C4-2B (cell line): ENCODE measurements at regions not wholly inside any gene's neighbourhood (a gene's known extent, or its start where the extent isn't known, plus 50 kb on each side); places are given as distances from the start of the nearest gene placed in this dataset.

Experiments
- H3K27ac ChIP-seq: fragments of 450-650 bp; 2 replicates; pipeline ENCODE4 v1.5.1; 2017
- ZFX ChIP-seq: fragments of 450-650 bp; IDR thresholded peaks from 2 replicates; pipeline ENCODE4 v1.6.1; 2017
- TF ChIP-seq, protein P1 (sequence below): fragments of 450-650 bp; conservative IDR thresholded peaks from 2 replicates; pipeline ENCODE4 v1.5.1; 2017; ENCODE audit warnings: mild to moderate bottlenecking

DNA sequence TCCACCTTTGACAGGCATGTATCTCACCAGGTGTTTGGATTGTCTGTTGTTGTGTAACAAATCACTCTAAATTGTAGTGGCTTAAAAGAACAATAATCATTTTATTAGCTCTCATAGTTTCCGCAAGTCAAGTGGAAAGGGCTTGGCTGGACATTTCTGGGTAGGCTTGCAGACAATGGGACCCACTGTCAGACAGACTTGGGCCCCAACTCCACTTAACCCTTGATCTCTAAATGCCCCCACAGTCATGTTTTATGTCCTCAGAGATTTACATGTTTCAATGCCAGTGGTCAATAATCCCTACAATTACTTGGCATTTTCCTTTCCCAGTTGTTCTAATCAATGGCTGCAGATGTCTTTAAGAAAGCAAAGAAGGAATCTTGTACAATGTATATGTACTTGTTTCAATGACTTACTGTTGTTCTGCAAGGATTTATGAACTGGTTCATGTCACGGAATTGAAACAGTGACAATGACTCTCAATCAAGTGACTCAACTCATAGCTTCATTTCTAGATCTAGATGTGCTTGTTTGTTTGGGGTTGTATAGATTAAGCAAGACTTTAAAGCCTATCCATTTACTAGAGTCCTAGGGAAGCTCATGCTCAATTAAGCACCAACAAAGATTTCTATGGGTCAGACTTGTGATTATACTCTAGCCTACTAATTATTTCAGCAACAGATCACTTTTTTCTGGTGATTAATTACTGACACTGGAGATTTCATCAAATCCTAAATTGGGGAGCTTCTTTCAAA lies 510.1 kb upstream of the NBEA start:
- TF ChIP-seq, protein P1, sequence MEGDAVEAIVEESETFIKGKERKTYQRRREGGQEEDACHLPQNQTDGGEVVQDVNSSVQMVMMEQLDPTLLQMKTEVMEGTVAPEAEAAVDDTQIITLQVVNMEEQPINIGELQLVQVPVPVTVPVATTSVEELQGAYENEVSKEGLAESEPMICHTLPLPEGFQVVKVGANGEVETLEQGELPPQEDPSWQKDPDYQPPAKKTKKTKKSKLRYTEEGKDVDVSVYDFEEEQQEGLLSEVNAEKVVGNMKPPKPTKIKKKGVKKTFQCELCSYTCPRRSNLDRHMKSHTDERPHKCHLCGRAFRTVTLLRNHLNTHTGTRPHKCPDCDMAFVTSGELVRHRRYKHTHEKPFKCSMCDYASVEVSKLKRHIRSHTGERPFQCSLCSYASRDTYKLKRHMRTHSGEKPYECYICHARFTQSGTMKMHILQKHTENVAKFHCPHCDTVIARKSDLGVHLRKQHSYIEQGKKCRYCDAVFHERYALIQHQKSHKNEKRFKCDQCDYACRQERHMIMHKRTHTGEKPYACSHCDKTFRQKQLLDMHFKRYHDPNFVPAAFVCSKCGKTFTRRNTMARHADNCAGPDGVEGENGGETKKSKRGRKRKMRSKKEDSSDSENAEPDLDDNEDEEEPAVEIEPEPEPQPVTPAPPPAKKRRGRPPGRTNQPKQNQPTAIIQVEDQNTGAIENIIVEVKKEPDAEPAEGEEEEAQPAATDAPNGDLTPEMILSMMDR, result no peak
- no peak for TF ChIP-seq ZFX
- H3K27ac ChIP-seq, result no peak overlapping the region

DNA sequence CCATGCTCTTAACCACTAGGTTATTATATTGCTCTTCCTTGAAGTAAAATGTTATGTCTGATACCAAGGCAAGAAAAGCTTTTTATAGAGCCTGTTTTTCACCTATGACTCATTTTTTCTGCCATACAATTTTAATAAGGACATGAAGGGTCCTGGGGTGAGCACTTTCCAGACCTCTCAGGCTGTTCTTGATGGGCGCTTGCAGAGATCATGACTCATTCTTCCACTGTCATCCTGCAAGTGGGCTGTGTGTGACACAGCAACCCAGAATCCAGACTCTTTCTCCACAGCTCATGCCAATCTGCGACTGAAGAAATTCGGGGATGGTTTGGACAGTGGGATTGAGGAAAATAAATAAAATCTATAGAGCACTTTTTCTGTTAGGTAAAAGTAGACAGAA lies 506.7 kb upstream of the NBEA start:
- TF ChIP-seq, protein P1, result no peak
- no peak for TF ChIP-seq ZFX
- H3K27ac ChIP-seq, result no peak overlapping the region

DNA sequence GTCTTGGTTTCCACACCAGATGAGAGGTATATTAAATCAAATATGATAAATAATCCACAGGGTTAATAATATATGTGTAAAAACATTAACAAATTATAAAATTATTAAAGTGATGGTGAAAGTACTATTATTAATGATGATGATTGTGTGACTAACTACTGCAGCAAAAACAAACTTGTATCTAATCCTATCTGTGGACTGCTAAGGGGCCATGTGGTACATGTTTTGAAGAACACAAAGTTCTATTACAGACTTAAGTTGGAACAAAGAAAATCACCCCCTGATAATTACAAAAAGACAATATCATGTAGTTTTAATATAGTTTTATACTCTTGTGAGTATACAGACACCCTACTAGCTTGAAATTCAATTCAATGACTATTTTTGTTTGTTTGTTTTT lies 504.2 kb upstream of the NBEA start:
- no peak for TF ChIP-seq ZFX
- TF ChIP-seq, protein P1, result no peak
- H3K27ac ChIP-seq, result no peak overlapping the region

DNA sequence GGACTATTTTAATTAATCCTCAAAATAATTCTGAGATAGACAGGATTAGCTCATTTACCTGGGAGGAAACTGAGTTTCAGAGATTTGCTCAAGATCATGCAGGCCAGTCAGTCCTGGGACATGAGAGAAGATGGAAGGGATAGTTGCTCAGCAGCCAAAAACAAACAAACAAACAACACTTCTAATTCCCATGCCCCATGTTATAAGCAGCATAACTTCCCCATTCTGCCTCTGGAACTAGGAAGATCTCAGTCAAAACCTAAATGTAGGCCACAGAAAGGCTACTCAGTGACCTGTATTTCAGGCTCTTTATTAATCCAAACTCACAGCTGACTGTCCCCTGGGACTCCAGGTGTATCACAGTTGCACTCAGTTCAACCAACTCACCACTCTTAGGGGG lies 489.2 kb upstream of the NBEA start:
- H3K27ac ChIP-seq, result no peak overlapping the region
- TF ChIP-seq, protein P1, result no peak
- no peak for TF ChIP-seq ZFX

DNA sequence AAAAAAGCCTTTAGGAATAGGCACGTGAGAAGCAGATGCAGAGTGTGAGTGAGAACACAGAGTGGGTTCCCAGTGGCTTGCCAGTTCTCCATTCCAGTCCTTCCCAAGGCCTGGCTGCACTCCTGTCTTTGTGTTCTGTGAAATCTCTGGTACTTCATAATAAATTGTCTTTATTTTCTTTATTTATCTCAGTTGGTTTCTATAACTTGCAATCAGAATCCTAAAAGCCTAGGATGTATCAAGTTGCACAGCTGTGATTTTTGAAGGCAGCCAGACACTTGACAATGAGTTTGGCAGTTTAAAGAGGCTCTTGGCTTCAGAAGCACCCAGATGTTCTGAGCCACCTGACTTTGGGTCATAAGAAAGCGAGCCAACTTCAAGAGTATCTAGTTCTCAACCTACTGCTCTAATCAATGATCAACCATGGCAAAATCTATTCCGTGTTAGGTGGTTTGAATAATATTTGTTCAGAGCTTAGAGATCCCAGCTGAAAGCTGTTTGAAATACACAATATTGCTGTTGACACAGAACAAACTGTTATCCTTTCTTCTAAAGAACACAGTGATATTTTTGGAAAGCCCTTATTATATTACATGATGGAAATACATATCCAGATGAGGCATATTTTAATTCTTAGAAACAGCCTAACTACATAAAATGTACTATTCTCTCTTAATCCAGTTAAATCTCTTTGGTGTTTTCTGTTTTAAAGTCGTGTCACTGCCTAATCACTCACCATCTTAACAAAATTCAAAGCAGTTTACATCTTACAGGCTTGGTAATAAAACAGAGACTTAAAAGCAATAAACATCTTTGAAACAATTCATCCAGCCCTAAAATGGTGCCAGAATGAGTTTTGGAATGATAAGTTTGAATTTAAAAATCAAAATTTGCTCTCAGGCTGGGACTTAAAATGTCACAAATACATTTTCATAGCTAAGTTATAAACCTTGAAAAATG lies 483.0 kb upstream of the NBEA start:
- TF ChIP-seq ZFX, result no peak
- TF ChIP-seq, protein P1, result no peak
- no peak overlapping the region for H3K27ac ChIP-seq

DNA sequence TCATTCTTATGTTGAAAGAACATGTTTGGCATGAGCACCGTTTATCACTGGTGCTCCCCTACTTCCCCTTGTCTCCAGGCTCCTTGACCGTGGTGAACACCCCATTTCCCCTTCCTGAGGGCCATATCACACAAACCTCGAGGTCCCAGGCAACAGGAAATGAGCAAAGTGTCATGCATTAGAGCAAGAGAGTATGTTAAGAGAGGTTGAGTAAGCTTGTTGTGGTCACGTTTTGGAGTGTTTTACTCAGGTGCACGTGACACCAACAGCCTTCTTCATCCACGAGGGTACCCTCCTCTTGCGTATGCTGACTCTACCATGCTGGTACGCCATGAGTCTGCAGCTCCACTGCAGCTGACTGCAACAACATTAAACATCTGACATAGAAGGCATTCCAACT lies 482.2 kb upstream of the NBEA start:
- no peak overlapping the region for H3K27ac ChIP-seq
- TF ChIP-seq, protein P1, result no peak
- no peak for TF ChIP-seq ZFX

DNA sequence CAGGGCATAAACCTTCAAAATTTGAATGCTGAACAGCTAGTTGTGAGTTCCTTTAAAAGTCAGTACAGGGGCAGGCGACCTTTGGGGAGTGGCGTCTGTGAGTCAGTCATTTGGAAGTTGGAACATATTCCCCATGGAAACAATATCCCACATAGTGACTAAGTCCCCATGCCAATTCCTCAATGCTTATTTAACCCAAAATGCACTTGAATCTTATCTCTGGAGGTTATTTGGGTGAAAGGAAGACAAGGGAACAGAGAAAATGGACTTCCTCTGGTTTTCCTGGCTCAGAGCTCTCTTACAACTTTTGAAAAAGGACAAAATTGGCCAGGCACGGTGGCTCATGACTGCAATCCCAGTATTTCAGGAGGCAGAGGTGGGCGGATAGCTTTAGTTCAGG lies 479.2 kb upstream of the NBEA start:
- no peak overlapping the region for H3K27ac ChIP-seq
- TF ChIP-seq ZFX, result no peak
- TF ChIP-seq, protein P1, result no peak
